CD4-positive, alpha-beta T cell (primary cell): ENCODE measurements at regions not wholly inside any gene's neighbourhood (a gene's known extent, or its start where the extent isn't known, plus 50 kb on each side); places are given as distances from the start of the nearest gene placed in this dataset.

Experiments
- ATAC-seq: fragments of 200-7000 bp; cut with Tn5 transposase; one replicate; pipeline ENCODE4 v1.10.0; 2022; ENCODE audit warnings: mild to moderate bottlenecking; ENCODE audit not compliant: poor library complexity
- CTCF ChIA-PET: fragments of 350-600 bp; sonication (Branson Sonifier 250); formaldehyde crosslinking; loops from one replicate; lab custom pipeline; 2021; ENCODE audit warnings: antibody characterized with exemption, inconsistent platforms; lab: Charles Lee
- POLR2A ChIA-PET: fragments of 350-600 bp; sonication (Branson Sonifier 250); formaldehyde crosslinking; loops from one replicate; lab custom pipeline; 2021; ENCODE audit warnings: antibody characterized with exemption, inconsistent platforms; lab: Charles Lee
- DNase-seq, 14 experiments: peaks; one replicate each; pipeline ENCODE4 v3.0.0-alpha.2; 2013 to 2020; ENCODE audit warnings: mixed read lengths in 2 of 14
- H3K27ac ChIP-seq, 2 donors: one replicate each; pipeline versions ENCODE4 v1.5.1 to v1.7.0; 2013; ENCODE audit warnings: low read length in 2 of 2, low read depth in 1 of 2, mild to moderate bottlenecking in 1 of 2
- H3K27me3 ChIP-seq, 2 experiments: 1 replicate in 1 of 2; 2 replicates in 1 of 2; pipeline versions ENCODE4 v1.6.1 to v1.7.0; 2013; ENCODE audit warnings: low read length in 2 of 2, control low read depth in 1 of 2, mild to moderate bottlenecking in 1 of 2, moderate library complexity in 1 of 2; ENCODE audit not compliant: insufficient read depth in 2 of 2, control insufficient read depth in 1 of 2
- H3K36me3 ChIP-seq: one replicate; pipeline ENCODE4 v1.6.1; 2013; ENCODE audit warnings: low read length, control low read depth; ENCODE audit not compliant: insufficient read depth
- H3K4me1 ChIP-seq: one replicate; pipeline ENCODE4 v1.6.1; 2013; ENCODE audit warnings: low read length, control low read depth; ENCODE audit not compliant: insufficient read depth
- H3K4me3 ChIP-seq: one replicate; pipeline ENCODE4 v1.5.1; 2013; ENCODE audit warnings: mild to moderate bottlenecking, low read length, moderate library complexity
- H3K9me3 ChIP-seq, 2 experiments: 1 replicate in 1 of 2; 2 replicates in 1 of 2; pipeline versions ENCODE4 v1.6.1 to v1.7.0; 2013; ENCODE audit warnings: low read length in 2 of 2, mild to moderate bottlenecking in 2 of 2, control low read depth in 1 of 2, moderate library complexity in 1 of 2; ENCODE audit not compliant: control insufficient read depth in 1 of 2, insufficient read depth in 1 of 2
- H3K27ac Mint-ChIP-seq: one replicate; pipeline ENCODE4 v1.8.0; 2020; ENCODE audit warnings: mixed read lengths
- H3K27me3 Mint-ChIP-seq: one replicate; pipeline ENCODE4 v1.8.0; 2021; ENCODE audit warnings: mixed read lengths
- H3K36me3 Mint-ChIP-seq: one replicate; pipeline ENCODE4 v1.8.0; 2021; ENCODE audit warnings: low read depth, mixed read lengths
- H3K4me1 Mint-ChIP-seq: one replicate; pipeline ENCODE4 v1.8.0; 2021; ENCODE audit warnings: low read depth, mixed read lengths
- H3K4me3 Mint-ChIP-seq: one replicate; pipeline ENCODE4 v1.8.0; 2020; ENCODE audit warnings: mild to moderate bottlenecking, mixed read lengths
- H3K9me3 Mint-ChIP-seq: one replicate; pipeline ENCODE4 v1.8.0; 2020; ENCODE audit warnings: mixed read lengths
- intact Hi-C, 2 experiments: fragments of 100-400 bp; cut with DNase I in 1 of 2; cut with micrococcal nuclease in 1 of 2; formaldehyde crosslinking; loops; one replicate each; pipeline versions ENCODE4 v1.15.1 to v1.9.0; 2023 to 2025; cut with DNase I, micrococcal nuclease
- TF ChIP-seq, protein P1 (sequence below): fragments of 200-600 bp; IDR thresholded peaks from one replicate; pipeline ENCODE4 v1.8.0; 2022; ENCODE audit warnings: antibody characterized with exemption, mild to moderate bottlenecking

DNA sequence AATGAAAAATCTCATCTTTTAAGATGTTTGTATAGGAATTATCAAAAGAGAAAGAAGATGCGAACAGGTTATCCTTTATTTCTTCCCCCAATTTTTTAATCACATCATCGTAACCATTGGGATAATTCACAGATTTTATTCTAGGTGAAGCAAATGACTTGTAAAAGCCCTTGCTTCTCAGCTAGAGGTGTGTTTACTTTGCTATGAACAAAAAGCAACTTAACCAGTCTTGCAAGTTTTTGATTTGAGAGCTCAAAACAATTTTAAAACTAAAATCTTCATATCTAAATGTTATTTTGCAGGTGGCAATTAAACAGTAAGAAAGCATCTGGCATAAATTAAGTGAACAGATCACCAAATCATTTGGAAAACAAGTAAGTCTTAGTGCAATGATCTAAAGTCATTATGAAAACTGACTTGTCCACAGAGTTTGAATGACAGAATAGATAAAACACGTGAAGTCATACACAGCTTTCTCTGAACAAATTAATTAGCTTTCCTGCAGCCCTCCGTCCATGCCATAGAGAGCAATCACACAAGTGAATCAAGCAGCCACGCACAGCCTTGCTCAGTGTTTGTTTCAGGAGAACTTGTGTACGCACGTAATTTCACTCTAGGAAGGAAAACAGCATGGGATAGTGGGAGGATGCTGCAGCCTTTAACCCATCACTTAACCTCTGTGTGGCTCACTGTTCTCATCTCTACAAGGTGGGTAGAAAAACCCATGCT is 85.0 kb upstream of the ZNF800 start:
- Mint-ChIP-seq H3K4me3 (peak overlapping the region; percentile 3), H3K36me3 (no peaks in the 10 kb centered on the region)

DNA sequence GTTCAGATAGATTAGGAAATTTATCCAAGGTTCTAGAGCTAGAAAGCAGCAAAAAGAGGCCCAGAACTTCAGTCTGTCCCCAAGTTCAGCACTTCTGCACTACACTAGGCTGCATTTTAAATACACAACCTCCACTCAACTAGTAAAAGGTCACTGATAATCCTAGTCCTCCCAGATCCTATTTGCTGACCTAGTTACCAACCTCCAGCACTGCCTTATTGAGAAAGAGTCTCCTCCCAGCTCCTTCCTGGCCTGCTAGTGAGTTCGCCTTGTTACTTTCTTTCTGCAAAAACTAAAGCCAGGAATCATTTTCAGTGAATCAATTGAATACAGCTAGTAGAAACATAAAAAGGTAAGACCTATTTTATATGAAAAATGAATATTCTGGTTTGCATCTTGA is 84.1 kb upstream of the ZNF800 start:
- Mint-ChIP-seq H3K27me3 (peaks cover 5% of the 10 kb centered on the region), H3K36me3 (no peaks in the 10 kb centered on the region), H3K4me3 (no peak overlapping the region), H3K9me3 (no peaks in the 10 kb centered on the region), H3K4me1 (peaks cover 32% of the 10 kb centered on the region), H3K27ac (no peak overlapping the region)
- ChIA-PET POLR2A (no interaction called here), CTCF (no interaction called here)
- no peak overlapping the region for H3K27ac ChIP-seq
- ATAC-seq, result no peak
- DNase-seq, result no peak
- no peaks in the 10 kb centered on the region for H3K9me3 ChIP-seq
- no peaks in the 10 kb centered on the region for H3K4me1 ChIP-seq
- TF ChIP-seq, protein P1, sequence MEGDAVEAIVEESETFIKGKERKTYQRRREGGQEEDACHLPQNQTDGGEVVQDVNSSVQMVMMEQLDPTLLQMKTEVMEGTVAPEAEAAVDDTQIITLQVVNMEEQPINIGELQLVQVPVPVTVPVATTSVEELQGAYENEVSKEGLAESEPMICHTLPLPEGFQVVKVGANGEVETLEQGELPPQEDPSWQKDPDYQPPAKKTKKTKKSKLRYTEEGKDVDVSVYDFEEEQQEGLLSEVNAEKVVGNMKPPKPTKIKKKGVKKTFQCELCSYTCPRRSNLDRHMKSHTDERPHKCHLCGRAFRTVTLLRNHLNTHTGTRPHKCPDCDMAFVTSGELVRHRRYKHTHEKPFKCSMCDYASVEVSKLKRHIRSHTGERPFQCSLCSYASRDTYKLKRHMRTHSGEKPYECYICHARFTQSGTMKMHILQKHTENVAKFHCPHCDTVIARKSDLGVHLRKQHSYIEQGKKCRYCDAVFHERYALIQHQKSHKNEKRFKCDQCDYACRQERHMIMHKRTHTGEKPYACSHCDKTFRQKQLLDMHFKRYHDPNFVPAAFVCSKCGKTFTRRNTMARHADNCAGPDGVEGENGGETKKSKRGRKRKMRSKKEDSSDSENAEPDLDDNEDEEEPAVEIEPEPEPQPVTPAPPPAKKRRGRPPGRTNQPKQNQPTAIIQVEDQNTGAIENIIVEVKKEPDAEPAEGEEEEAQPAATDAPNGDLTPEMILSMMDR, result no peak
- H3K36me3 ChIP-seq, result no peaks in the 10 kb centered on the region
- no peak overlapping the region for H3K4me3 ChIP-seq
- intact Hi-C loops, result no loop called here
- peaks cover 4 to 5% of the 10 kb centered on the region in 2 experiments for H3K27me3 ChIP-seq

More for the DNA sequence above, 85.0 kb upstream of the ZNF800 start:
- H3K27me3 ChIP-seq, result peaks cover 4 to 5% of the 10 kb centered on the region in 2 experiments
- Mint-ChIP-seq H3K27ac (peak overlapping the region; percentile 61), H3K9me3 (no peaks in the 10 kb centered on the region), H3K4me1 (peaks cover 32% of the 10 kb centered on the region), H3K27me3 (peaks cover 5% of the 10 kb centered on the region)
- H3K4me3 ChIP-seq, result no peak overlapping the region
- TF ChIP-seq, protein P1, result no peak
- H3K36me3 ChIP-seq, result no peaks in the 10 kb centered on the region
- ChIA-PET CTCF (interaction anchor here (1.0 kb wide), 1 partner anchor 130 kb away, joined by 3 read pairs; no protein-coding TSS in a partner anchor), POLR2A (interaction anchor here (0.6 to 2.3 kb wide), 3 partner anchors 41 to 85 kb away, joined by 3 to 17 read pairs (median 3); partner anchors contain the start of gene ZNF800)
- ATAC-seq (no peak), DNase-seq (no peak)
- H3K9me3 ChIP-seq, result no peaks in the 10 kb centered on the region
- intact Hi-C loops, result no loop called here
- H3K4me1 ChIP-seq, result no peaks in the 10 kb centered on the region
- no peak overlapping the region for H3K27ac ChIP-seq

DNA sequence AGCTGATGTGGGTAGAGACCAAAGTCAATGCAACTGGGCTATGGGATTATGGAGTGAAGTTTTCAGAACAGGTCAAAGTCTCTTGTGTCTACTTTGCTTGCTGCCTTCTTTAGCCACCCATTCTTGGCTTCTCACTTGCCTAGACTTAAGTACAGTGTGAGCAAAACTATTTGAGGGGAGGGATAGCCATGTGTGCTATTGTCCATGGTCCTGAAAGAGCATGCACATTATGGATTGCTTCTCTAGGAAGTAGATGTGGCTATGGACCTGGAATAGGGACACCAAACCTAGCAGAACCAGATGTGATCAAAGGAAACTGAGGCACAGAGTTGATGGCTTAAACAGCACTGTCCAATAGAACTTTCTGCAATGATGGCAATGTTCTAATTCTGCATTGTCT is 81.9 kb upstream of the ZNF800 start:
- Histone ChIP-seq H3K36me3 (no peaks in the 10 kb centered on the region), H3K27ac (no peak overlapping the region), H3K27me3 (peaks cover 0 to 4% of the 10 kb centered on the region in 2 experiments), H3K4me3 (no peak overlapping the region), H3K4me1 (no peaks in the 10 kb centered on the region), H3K9me3 (no peaks in the 10 kb centered on the region)
- intact Hi-C loops, result no loop called here
- TF ChIP-seq, protein P1, result no peak
- H3K27me3 Mint-ChIP-seq, result peaks cover 5% of the 10 kb centered on the region
- CTCF ChIA-PET, result no interaction called here
- H3K27ac Mint-ChIP-seq, result no peak overlapping the region
- no peak for DNase-seq
- no peaks in the 10 kb centered on the region for H3K9me3 Mint-ChIP-seq
- H3K36me3 Mint-ChIP-seq, result no peaks in the 10 kb centered on the region
- H3K4me1 Mint-ChIP-seq, result peaks cover 32% of the 10 kb centered on the region
- no peak for ATAC-seq
- H3K4me3 Mint-ChIP-seq, result no peak overlapping the region
- POLR2A ChIA-PET, result no interaction called here
